Central memory CD8-positive, alpha-beta T cell (primary cell): ENCODE measurements at regions not wholly inside any gene's neighbourhood (a gene's known extent, or its start where the extent isn't known, plus 50 kb on each side); places are given as distances from the start of the nearest gene placed in this dataset.
A peak's percentile ranks its signal among the peaks of the same experiment; 100 is the strongest.

Experiments
- ATAC-seq: fragments of 150-1000 bp; cut with Tn5 transposase; replicated peaks from 2 replicates; pipeline ENCODE4 v1.10.0; 2022; ENCODE audit warnings: mild to moderate bottlenecking, moderate FRiP score, moderate number of reproducible peaks; ENCODE audit not compliant: poor library complexity, severe bottlenecking; ENCODE audit errors: extremely low read depth
- DNase-seq, 2 donors: peaks; one replicate each; pipeline ENCODE4 v3.0.0; 2021; ENCODE audit warnings: low spot score in 2 of 2
- H3K27ac Mint-ChIP-seq: one replicate; pipeline ENCODE4 v1.8.0; 2022; ENCODE audit warnings: low read depth, mild to moderate bottlenecking, moderate library complexity, mixed read lengths
- H3K27me3 Mint-ChIP-seq: one replicate; pipeline ENCODE4 v1.8.0; 2022; ENCODE audit warnings: mixed read lengths
- H3K36me3 Mint-ChIP-seq: one replicate; pipeline ENCODE4 v1.8.0; 2022; ENCODE audit warnings: mild to moderate bottlenecking, moderate library complexity, mixed read lengths; ENCODE audit not compliant: insufficient read depth
- H3K4me1 Mint-ChIP-seq: one replicate; pipeline ENCODE4 v1.8.0; 2022; ENCODE audit warnings: mixed read lengths
- H3K4me3 Mint-ChIP-seq: one replicate; pipeline ENCODE4 v1.8.0; 2022; ENCODE audit warnings: mild to moderate bottlenecking, moderate library complexity, mixed read lengths
- H3K9me3 Mint-ChIP-seq: one replicate; pipeline ENCODE4 v1.8.0; 2022; ENCODE audit warnings: mixed read lengths

- ATAC-seq (no peak), DNase-seq (no peak)
- Mint-ChIP-seq H3K9me3 (peaks cover 9% of the 10 kb centered on the region), H3K27me3 (no peaks in the 10 kb centered on the region), H3K4me3 (no peak overlapping the region), H3K4me1 (no peaks in the 10 kb centered on the region), H3K27ac (no peak overlapping the region), H3K36me3 (no peaks in the 10 kb centered on the region)
Observed at GRCh38 chr4:8735236-8736089, 136.2 kb downstream of the HMX1 start.

- Mint-ChIP-seq H3K4me1 (peaks cover 3% of the 10 kb centered on the region), H3K27ac (no peak overlapping the region), H3K9me3 (peaks cover 9% of the 10 kb centered on the region), H3K27me3 (peaks cover 6% of the 10 kb centered on the region), H3K36me3 (no peaks in the 10 kb centered on the region), H3K4me3 (no peak overlapping the region)
- no peak for ATAC-seq
- DNase-seq: peak in 1 of 2 donors; percentile 5
Observed at GRCh38 chr4:8732681-8733243, 138.9 kb downstream of the HMX1 start.

GRCh38 chr4:8732092-8732491 lies 139.5 kb downstream of the CPZ start:
- Mint-ChIP-seq H3K9me3 (peaks cover 9% of the 10 kb centered on the region), H3K27me3 (peaks cover 12% of the 10 kb centered on the region), H3K27ac (no peak overlapping the region), H3K4me3 (no peak overlapping the region), H3K4me1 (peaks cover 5% of the 10 kb centered on the region), H3K36me3 (no peaks in the 10 kb centered on the region)
- no peak for ATAC-seq
- DNase-seq: no peak

GRCh38 chr4:8731364-8731763 lies 138.8 kb downstream of the CPZ start:
- Mint-ChIP-seq H3K4me3 (no peak overlapping the region), H3K36me3 (no peaks in the 10 kb centered on the region), H3K27ac (no peak overlapping the region)

GRCh38 chr4:8730681-8731080 lies 138.1 kb downstream of the CPZ start:
- peaks cover 9% of the 10 kb centered on the region for H3K9me3 Mint-ChIP-seq

More at GRCh38 chr4:8731364-8731763, 138.8 kb downstream of the CPZ start:
- ATAC-seq: no peak
- Mint-ChIP-seq H3K4me1 (peaks cover 5% of the 10 kb centered on the region), H3K9me3 (peaks cover 9% of the 10 kb centered on the region), H3K27me3 (peaks cover 12% of the 10 kb centered on the region)
- DNase-seq: peak in 1 of 2 donors; percentile 5

GRCh38 chr4:8730159-8730558 lies 137.6 kb downstream of the CPZ start:
- no peak for ATAC-seq
- H3K4me3 Mint-ChIP-seq: no peak overlapping the region
- no peak overlapping the region for H3K27ac Mint-ChIP-seq
- peaks cover 9% of the 10 kb centered on the region for H3K9me3 Mint-ChIP-seq
- peak in 1 of 2 donors; percentile 0 for DNase-seq
- H3K36me3 Mint-ChIP-seq: no peaks in the 10 kb centered on the region
- H3K4me1 Mint-ChIP-seq: peaks cover 5% of the 10 kb centered on the region
- H3K27me3 Mint-ChIP-seq: peaks cover 12% of the 10 kb centered on the region

More at GRCh38 chr4:8730681-8731080, 138.1 kb downstream of the CPZ start:
- ATAC-seq (no peak), DNase-seq (peak in 1 of 2 donors; percentile 0)
- Mint-ChIP-seq H3K27me3 (peaks cover 12% of the 10 kb centered on the region), H3K36me3 (no peaks in the 10 kb centered on the region), H3K27ac (no peak overlapping the region), H3K4me1 (peaks cover 5% of the 10 kb centered on the region), H3K4me3 (no peak overlapping the region)

GRCh38 chr4:8729408-8730149 lies 137.0 kb downstream of the CPZ start:
- H3K9me3 Mint-ChIP-seq: peaks cover 8% of the 10 kb centered on the region
- no peak overlapping the region for H3K4me3 Mint-ChIP-seq
- H3K36me3 Mint-ChIP-seq: no peaks in the 10 kb centered on the region
- H3K27me3 Mint-ChIP-seq: peaks cover 14% of the 10 kb centered on the region
- H3K27ac Mint-ChIP-seq: no peak overlapping the region
- ATAC-seq (no peak), DNase-seq (peak in 1 of 2 donors; percentile 7)
- peaks cover 5% of the 10 kb centered on the region for H3K4me1 Mint-ChIP-seq

- Mint-ChIP-seq H3K36me3 (no peaks in the 10 kb centered on the region), H3K9me3 (peaks cover under 1% of the 10 kb centered on the region), H3K4me1 (peaks cover 5% of the 10 kb centered on the region), H3K27ac (no peak overlapping the region), H3K27me3 (peaks cover 22% of the 10 kb centered on the region), H3K4me3 (no peak overlapping the region)
- ATAC-seq: no peak
- peak in 1 of 2 donors; percentile 2 for DNase-seq
Observed at GRCh38 chr4:8728536-8729407, 136.2 kb downstream of the CPZ start.

- no peak overlapping the region for H3K4me3 Mint-ChIP-seq
- H3K27me3 Mint-ChIP-seq: peaks cover 25% of the 10 kb centered on the region
- DNase-seq (peak in 1 of 2 donors; percentile 7), ATAC-seq (no peak)
- H3K4me1 Mint-ChIP-seq: peaks cover 5% of the 10 kb centered on the region
- no peaks in the 10 kb centered on the region for H3K36me3 Mint-ChIP-seq
- no peaks in the 10 kb centered on the region for H3K9me3 Mint-ChIP-seq
- H3K27ac Mint-ChIP-seq: peak overlapping the region; percentile 68
Observed at GRCh38 chr4:8727546-8728510, 135.3 kb downstream of the CPZ start.

- Mint-ChIP-seq H3K9me3 (no peaks in the 10 kb centered on the region), H3K27me3 (peaks cover 25% of the 10 kb centered on the region), H3K4me1 (peaks cover 5% of the 10 kb centered on the region), H3K36me3 (no peaks in the 10 kb centered on the region), H3K4me3 (no peak overlapping the region), H3K27ac (no peak overlapping the region)
- ATAC-seq (no peak), DNase-seq (no peak)
Observed at GRCh38 chr4:8727131-8727530, 134.6 kb downstream of the CPZ start.

- H3K9me3 Mint-ChIP-seq: no peaks in the 10 kb centered on the region
- peaks cover 5% of the 10 kb centered on the region for H3K4me1 Mint-ChIP-seq
- ATAC-seq (no peak), DNase-seq (no peak)
- peaks cover 25% of the 10 kb centered on the region for H3K27me3 Mint-ChIP-seq
- H3K4me3 Mint-ChIP-seq: no peak overlapping the region
- no peaks in the 10 kb centered on the region for H3K36me3 Mint-ChIP-seq
- H3K27ac Mint-ChIP-seq: no peak overlapping the region
Observed at GRCh38 chr4:8726344-8726851, 133.8 kb downstream of the CPZ start.
